HG03196 (cell line): ENCODE measurements at regions not wholly inside any gene's neighbourhood (a gene's known extent, or its start where the extent isn't known, plus 50 kb on each side); places are given as distances from the start of the nearest gene placed in this dataset.
"Not testable (repeated sequence)": the region's sequence is repeated elsewhere in the genome, so short reads cannot be mapped to it uniquely, and the experiment has no call there.

Source experiments
- ATAC-seq: cut with Tn5 transposase; IDR thresholded peaks from one replicate; pipeline ENCODE4 v1.9.1; 2021; ENCODE audit not compliant: unreplicated experiment

DNA sequence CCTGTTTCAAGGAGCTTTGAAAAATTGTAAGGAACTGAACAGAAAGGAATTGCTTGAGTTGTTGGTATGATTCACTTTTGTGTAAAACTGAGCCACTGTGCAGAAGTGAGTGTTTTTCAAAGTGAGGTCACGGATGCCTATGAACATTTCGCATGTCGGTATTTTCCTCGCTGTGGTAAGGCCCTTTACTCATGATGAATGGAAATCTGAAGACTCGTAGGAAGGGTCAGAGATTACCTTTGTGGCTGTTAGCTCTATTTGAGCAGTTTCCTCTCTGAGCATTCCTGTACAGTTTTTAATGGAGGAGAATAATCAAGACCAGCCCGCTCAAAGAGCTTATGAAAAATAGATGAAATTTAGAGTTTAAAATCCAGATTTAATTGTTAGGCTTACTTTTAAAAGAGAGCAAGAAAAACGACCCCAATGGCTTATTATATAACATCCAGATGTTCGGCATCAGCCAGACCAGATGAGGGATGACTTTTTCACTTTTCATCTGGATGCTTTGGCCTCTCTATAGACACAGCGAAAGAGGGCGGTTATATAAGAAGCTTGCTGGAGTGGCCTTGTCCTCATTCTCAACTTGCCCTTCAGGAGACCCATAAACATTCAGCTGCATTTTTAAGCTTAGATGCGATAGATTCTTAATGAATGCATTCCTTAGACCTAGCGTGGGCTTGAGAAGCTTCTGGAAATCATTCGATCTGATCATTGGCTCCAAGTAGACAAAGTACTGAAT lies 99.5 kb downstream of the CD83 start:
- no peak for ATAC-seq

DNA sequence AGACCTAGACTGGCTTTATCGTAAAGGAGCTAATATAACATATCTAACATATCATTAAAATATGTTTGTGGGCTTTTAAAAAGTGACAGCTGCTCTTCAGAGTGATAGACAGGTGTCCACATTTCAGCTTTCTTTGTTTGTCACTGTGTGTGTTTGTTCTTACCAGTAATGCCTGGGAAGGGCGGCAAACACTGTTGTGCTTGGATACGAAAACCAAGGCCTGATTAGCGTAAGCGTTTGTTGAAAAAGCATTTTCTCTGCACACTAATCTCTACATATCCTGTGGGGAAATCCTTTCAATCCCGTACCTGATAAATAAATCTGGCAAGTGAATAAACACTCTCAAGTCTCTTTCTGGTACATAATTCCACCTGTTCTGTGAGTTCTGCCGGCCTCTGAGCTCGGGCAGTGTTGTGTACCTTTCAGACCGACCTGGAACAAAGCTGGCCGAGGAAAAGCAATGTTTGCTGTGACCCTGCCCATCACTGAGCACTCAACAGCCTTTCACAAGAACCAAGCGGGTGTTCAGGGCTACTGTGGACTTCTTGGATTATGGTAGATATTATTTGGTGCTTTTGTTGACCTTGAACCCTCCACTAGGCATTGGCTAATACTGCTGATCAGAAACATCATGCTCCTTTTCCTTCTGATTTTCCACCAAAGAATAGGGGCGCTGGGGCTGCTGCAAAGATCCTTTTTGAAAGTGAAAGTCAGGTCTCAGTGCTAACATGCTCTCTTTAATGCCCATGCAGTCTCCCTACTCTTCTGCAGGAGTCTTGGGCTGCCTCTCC lies 100.4 kb downstream of the CD83 start:
- ATAC-seq = no peak

DNA sequence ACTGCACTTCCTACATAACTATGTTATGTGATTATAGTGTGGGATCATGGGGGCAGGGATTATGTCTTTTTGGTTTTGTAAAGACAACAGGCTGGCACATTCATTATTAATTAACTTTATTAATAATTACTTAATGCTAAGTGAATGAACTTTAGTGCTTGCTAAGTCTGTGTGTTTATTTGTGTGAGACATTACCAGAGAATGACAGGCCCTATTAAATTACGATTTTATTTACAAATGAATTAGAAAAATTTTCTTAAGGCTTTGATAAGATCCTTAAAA lies 100.9 kb downstream of the CD83 start:
- ATAC-seq = no peak

DNA sequence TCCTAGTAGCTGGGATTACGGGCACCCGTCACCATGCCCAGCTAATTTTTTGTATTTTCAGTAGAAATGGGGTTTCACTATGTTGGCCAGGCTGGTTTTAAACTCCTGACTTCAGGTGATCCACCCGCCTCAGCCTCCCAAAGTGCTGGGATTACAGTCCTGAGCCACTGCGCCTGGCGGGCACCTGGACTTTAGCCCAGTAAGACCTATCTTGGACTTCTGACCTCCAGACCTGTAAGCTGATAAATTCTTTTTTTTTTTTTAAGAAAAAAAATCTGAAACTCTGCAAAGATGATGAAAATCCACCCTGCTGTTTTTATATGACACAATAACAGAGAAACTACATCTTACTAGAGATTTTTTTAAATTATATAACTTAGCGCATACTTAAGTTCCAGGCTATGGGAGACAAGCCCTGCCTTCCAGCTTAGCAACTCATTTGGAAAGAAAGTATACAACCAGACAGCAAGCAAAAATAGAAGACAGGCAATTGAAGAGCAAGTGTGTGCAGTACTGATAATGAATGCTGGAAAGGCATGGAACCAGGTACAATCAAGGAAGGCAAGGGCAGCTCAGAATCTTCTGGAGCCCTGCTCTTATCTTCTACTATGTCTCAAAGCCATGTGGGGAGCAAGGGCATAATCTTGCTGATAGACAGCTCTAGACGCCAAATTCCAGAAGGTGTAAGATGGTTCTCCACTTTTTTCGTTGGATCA lies 104.2 kb downstream of the CD83 start:
- no peak for ATAC-seq

DNA sequence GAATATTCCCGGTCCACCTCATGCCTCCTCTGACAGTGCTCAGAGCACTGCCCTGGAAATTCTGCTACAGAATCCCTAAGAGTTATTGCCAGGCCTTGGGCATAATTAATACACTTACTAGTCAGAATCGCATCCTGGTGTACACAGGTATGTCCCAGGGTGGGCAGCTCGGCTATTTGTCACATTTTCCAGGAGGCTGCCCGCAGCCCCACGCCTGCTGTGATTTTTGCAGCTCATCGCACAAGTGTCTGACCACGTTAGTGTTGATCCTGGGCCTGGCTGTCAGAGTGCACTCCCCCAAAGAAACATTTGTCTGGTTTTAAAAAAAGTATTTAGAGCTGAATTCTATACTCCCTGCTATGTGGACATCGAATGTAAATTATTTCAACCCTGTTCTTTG lies 105.4 kb downstream of the CD83 start:
- ATAC-seq = no peak

DNA sequence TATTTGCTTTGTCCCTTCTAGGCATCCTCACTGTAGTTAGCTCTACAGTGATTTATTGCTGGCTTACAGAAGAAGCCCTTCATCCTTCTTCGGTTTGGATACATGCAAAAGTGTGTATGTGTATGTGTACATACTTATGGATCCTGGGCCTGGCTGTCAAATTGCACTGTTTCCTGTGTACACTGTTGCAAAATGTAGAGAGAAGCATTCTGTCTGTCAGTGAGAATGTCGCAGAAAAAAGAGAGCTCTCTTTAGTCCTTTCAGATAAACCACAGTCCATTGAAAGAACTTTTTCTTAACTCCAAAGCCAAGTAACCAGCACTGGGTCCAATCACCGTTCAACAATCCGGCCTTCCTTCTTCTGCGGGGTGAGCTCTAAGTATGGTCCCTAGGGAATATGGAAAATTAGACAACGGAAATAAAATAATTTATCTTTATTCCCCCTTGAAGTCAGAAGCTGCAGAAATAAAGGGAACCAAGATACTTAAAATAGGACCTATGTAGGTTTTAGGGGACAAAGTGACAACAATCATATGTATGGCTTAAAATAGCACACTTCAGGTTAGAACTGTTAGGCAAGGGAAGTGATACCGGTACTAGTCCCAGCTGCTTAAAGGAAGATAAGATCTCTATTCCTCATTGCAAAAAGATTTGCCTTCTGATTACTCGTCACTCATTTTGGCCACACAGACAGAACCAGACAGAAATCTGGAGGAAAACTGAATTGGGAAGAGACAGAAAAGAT lies 107.0 kb downstream of the CD83 start:
- ATAC-seq = no peak

DNA sequence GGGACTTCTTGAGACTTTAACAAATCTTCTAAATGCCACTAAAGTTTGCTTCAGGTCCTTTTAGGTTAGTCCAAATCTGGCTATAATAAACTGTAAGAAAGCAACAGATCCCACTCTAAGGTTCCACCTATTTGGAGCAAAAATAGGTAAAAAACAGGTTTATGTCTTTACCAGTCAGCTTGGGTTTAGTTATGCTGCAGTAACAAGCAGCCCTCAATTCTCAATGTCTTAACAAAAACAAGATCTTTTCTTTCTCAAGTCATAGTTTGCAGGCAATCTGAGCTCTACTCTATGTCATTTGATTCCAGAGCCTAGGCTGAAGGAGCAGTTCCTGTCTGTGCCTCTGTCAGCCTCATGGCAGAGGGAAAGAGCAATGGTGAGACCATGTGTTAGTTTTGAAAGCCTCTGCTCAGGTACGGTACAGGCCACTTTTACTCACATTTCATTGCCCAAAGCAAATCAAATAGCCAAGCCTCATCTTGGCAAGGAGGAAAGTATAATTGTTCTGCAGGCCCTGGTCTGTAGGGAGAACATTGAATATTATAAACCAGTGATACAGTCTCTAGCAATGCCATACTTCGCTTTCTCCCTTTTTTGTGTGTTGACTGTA lies 108.6 kb downstream of the CD83 start:
- ATAC-seq = no peak

DNA sequence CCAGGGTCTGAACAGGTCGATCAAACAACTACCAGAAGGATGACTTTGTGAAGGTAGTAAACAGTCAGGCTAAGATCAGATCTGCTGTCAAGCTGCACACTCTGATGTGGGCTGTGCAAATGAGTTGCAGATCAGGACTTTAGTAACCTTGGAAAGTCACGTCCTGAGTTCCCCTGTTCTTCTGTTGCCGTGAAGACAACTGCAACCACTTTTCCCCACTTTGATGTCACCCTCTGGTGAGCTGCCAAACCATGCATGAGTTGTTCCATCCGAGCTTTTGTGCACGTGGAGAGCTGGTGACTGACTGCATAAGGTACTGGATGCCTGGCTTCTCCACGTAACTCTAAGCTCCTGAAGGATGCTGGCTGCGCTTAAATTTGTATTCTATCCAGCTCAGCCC lies 111.0 kb downstream of the CD83 start:
- ATAC-seq = no peak

DNA sequence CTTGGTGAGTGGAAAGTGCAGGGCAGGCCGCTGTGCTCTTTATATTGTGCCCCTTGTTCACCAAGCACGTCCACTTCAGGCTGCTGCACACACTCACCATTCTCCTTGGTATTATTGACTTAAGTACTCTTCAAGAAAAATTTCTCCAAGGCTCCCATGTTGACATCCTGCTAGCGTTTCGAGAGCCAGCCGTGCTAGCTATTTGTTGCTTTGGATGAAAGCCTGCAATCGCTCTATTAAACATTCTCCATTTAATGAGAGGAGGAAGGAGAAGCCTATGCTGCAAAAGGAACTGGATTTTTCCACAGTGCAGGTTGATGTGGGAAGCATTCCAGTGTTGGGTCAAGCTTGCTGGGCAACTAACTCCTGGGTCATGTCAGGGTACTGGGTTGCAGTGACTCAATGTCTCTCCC lies 113.5 kb downstream of the CD83 start:
- ATAC-seq = no peak

DNA sequence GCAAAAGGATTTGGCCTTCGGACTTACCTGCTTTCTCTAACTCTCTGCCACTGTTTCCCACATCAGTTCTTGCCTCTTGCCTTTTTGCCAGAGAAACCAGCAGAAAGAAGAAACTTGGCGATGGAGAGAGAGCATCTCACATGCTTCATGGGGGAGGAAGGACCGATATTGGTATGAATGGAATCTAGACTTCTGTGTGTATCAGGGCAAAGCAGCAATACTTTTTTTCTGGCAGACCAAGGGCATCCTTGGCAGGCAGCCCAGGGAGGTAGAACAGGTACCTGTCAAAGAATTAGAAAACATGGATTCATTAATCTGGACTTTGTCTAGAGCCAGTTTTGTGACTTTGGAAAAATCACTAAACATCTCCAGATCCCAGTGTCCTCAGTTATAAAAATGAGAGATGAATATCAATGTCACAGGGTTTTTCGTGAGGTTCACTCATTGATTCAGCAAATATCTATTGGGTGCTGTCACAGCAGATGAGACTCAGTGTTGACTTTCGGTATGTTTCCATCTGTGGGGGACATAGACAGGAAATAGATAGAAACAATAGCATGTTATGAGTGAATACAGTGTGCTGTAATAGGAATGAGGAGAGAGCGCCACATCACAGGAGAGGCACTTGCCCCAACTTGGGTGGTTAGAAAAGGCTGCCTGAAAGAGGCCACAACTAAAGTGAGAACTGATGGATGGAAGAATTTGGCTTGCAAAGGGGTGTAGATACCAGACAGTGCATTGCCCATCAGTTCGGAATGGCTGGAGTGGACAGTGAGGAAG lies 114.1 kb downstream of the CD83 start:
- ATAC-seq = no peak

DNA sequence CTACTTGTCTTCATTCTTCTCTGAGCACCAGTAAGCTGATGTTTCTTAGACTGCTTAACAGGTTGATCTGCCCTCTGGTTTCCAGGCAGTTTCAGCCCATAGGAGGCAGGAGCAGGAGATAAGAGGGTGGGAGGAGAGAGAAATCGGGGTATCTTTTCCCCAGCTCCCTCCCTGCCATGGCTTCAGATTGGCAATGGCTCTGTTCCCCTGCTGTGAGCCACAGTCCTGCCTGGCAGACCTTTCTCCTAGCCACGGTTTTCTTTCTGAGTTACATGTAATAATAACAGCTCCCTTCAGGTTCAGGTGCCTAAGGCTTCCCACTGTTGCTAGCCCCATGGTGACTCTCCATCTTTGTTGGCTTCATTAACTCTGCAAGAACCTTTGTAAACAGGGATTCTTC lies 115.3 kb downstream of the CD83 start:
- ATAC-seq = no peak

DNA sequence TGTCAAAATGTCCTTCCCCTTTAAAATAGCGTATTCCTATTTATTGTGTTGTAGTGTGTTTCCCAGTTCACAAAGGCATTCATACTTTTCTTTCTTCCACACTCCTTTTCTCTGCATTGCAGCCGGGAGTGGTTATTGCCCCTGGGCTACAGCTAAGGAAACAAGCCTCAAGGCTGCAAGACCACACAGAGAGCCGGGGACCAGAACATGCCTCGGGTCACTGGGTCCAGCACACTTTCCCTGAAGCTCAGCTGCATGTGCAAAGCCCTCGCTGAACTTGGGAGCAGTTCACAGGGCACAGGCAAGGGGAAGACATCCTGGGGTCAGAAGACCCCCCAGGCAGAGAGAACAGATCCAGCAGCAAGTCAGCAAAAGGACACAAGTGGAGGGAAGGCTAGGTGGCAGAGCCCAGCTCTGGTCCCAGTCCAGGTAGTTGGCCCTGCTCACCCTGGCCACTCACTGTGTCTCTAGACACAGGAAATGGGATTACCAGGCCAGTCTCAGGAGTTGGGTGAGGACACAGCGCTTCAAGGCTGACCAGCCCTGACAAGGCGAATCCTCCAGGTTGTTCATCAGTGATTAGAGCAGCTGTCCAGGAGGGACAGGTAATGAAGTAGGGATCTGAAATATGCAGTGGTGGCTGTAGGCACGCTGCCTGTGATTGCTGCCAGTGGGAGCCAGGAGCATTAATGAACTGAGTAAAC lies 118.2 kb downstream of the CD83 start:
- no peak for ATAC-seq

DNA sequence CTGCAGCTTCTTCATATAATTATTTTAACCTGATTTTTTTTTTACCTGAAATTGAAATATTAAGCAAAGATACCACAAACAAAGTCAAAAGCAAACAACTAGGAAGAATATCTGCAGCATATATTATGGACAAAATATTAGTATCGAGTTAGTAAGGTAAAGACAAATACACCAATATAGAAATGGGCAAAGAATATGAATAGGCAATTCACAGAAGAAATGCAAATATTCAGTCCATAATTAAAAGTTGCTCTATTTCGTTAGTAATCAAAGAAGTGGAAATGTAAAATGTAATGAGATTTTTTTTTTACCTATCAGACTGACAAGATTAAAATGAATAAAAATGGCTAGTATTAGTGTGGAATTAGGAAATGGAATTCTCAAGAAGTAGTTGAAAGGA lies 121.5 kb downstream of the CD83 start:
- no peak for ATAC-seq

DNA sequence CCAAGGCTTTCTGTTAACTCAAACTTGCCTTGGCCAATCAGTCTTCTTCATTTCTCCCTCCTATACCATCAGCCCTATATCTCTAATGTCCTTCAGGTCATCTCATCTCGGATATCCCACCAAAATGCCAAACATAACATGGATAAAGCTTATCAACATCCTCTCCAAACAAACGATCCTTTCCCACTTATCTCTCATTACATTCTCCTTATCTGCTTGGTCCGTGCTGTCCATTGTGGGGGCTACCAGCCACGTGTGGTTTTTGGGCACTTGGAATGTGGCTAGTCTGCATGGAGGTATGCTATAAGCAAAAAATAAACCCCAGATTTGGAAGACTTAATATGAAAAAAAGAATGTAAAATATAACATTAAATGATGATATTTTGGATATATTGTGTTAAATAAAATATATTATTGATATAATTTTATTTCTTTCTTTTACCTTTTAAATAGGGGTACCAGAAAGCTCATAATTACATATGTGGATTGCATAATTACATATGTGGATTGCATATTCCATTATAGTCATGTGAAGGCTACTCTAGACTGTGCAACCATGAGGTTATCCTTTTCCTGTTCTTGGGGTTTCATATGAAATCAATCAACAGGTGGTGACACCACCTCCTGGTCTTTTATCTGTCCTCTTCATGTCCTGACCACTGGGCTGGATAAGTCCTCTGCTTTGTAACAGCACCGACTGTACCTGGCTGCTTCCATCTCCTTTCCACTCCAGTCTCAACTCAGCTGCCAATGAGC lies 123.0 kb downstream of the CD83 start:
- no peak for ATAC-seq

DNA sequence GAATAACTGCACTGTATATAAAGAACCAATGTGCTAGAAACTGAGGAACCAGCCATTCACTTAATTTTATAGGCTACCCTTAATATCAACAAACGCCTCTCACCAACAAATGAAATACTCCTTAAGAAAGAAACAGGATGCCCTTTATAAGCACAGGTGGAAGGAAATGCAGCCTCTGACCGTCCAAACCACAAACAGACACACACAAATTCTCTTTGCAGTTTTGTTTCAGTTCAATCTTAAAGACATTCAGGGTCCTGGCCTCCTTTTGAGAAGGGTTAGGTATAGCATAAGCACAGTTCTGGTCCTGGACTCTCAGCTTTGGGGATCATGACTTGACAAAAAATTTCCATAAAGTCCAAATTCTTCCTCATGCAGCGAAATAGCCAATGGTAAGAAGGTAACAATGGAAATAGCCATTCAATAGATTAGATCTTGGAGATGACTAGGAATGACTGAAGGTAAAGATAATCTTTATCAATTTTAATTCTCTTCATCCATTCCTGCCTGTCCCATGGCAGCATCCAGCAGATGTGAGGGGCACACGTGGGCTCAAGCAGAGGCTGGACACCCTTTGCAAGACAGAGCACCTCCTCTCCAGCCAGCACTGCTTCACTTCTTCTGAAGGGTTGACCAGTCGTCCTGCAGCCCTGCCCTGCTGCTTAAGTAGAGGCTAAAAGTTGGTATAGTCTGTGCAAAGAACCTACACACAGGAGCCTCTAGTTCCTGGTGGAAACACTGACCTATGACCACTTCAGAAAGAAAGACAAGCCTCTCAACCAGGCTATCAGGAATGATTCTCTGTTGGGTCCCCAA lies 123.9 kb downstream of the CD83 start:
- ATAC-seq = no peak

DNA sequence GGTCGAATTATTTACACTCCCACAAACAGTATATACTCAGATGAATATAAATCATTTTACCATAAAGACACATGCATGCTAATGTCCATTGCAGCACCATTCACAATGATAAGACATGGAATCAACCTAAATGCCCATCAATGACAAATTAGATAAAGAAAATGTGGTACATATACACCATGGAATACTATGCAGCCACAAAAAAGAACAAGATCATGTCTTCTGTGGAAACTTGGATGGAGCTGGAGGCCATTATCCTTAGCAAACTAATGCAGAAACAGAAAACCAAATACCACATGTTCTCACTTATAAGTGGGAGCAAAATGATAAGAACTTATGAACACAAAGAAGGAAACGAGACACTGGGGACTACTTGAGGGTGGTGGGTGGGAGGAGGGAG lies 125.3 kb downstream of the CD83 start:
- ATAC-seq = not testable (repeated sequence)

DNA sequence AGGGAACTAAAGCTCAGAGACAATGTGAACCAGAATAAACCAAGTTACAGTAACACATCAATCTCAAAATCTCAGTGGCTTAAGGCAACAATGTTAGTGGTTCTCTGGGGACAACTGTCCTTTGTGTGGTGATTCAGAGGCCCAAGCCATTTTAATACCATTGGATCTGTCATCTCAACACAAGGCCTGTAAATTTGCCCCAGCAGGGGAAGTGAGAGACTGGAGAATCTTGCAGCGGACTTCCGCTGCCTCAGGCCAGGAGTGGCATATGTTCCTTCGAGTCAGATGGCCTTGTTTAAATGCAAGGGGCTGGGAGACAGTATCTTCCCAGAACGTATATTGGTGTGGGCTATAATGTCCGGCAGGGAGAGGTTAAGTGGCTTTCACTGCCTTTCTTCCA lies 126.0 kb downstream of the CD83 start:
- ATAC-seq = no peak

DNA sequence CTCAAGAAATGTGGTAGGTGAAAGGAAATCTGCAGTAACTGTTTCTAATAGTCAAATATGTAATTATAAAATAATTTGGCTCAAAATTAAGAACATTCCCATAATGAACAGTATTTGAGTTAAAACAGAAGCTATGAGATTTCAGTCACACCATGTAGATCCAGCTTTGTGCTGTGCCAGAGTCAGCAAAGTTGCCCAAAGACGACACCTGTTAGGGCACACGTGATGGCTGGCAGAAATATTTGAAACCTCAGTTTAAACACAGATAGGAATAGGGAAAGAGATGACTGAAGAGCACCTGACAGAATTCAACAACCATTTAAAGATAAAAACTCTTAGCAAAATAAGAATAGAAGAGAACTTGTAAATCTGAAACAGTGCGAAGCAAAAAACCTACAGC lies 129.3 kb downstream of the CD83 start:
- no peak for ATAC-seq
